Kidney epithelial cell (primary cell): ENCODE measurements at regions not wholly inside any gene's neighbourhood (a gene's known extent, or its start where the extent isn't known, plus 50 kb on each side); places are given as distances from the start of the nearest gene placed in this dataset.

Experiments
- DNase-seq: peaks from one replicate; pipeline ENCODE4 v3.0.0-alpha.2; 2010; ENCODE audit warnings: low read depth
- H3K27me3 ChIP-seq: 2 replicates; pipeline ENCODE4 v1.6.0; 2011; ENCODE audit warnings: low read length; ENCODE audit not compliant: control insufficient read depth, insufficient read depth
- H3K36me3 ChIP-seq: 2 replicates; pipeline ENCODE4 v1.5.1; 2011; ENCODE audit warnings: low read length; ENCODE audit not compliant: control insufficient read depth, insufficient read depth
- H3K4me3 ChIP-seq: 2 replicates; pipeline ENCODE4 v1.5.1; 2011; ENCODE audit warnings: low read depth, mild to moderate bottlenecking, control low read depth, low read length
- CTCF ChIP-seq: IDR thresholded peaks from 2 replicates; pipeline ENCODE4 v1.5.1; 2011; ENCODE audit warnings: mild to moderate bottlenecking, moderate library complexity, low read length, control low read depth, inconsistent platforms; ENCODE audit not compliant: insufficient read depth, poor library complexity, severe bottlenecking

GRCh38 chr18:45336448-45336847 is 278.8 kb upstream of the SLC14A2 start:
- Histone ChIP-seq H3K36me3 (no peaks in the 10 kb centered on the region), H3K4me3 (no peak overlapping the region), H3K27me3 (no peaks in the 10 kb centered on the region)
- no peak for DNase-seq
- no peak for TF ChIP-seq CTCF

GRCh38 chr18:45337477-45337876 is 277.8 kb upstream of the SLC14A2 start:
- no peak for TF ChIP-seq CTCF
- DNase-seq = no peak
- Histone ChIP-seq H3K36me3 (no peaks in the 10 kb centered on the region), H3K27me3 (no peaks in the 10 kb centered on the region), H3K4me3 (no peak overlapping the region)

GRCh38 chr18:45339810-45340550 is 275.3 kb upstream of the SLC14A2 start:
- no peaks in the 10 kb centered on the region for H3K36me3 ChIP-seq
- no peak for DNase-seq
- no peak for TF ChIP-seq CTCF

GRCh38 chr18:45340884-45341283 is 274.4 kb upstream of the SLC14A2 start:
- DNase-seq = no peak
- H3K27me3 ChIP-seq = no peaks in the 10 kb centered on the region
- no peak overlapping the region for H3K4me3 ChIP-seq
- no peak for TF ChIP-seq CTCF
- no peaks in the 10 kb centered on the region for H3K36me3 ChIP-seq

More at GRCh38 chr18:45339810-45340550, 275.3 kb upstream of the SLC14A2 start:
- Histone ChIP-seq H3K4me3 (no peak overlapping the region), H3K27me3 (no peaks in the 10 kb centered on the region)

GRCh38 chr18:45341454-45341853 is 273.8 kb upstream of the SLC14A2 start:
- no peak for DNase-seq

More at GRCh38 chr18:45341454-45341853, 273.8 kb upstream of the SLC14A2 start:
- Histone ChIP-seq H3K36me3 (no peaks in the 10 kb centered on the region), H3K27me3 (no peaks in the 10 kb centered on the region), H3K4me3 (no peak overlapping the region)
- TF ChIP-seq CTCF = no peak
